Right ventricle myocardium inferior (tissue), 1 donor: ENCODE measurements at regions not wholly inside any gene's neighbourhood (a gene's known extent, or its start where the extent isn't known, plus 50 kb on each side); places are given as distances from the start of the nearest gene placed in this dataset.
A peak's percentile ranks its signal among the peaks of the same experiment; 100 is the strongest.

Experiments used
- ATAC-seq: fragments of 200-7000 bp; cut with Tn5 transposase; one replicate; pipeline ENCODE4 v1.9.1; 2020; ENCODE audit warnings: mild to moderate bottlenecking, moderate library complexity
- DNase-seq: peaks from one replicate; pipeline ENCODE4 v3.0.0; 2021; ENCODE audit errors: missing footprints
- intact Hi-C: fragments of 100-400 bp; cut with DNase I; formaldehyde crosslinking; loops from one replicate; pipeline ENCODE4 v1.11.0; 2022
- donor health status: DM: no; HTN: yes; CAD: no; lungs with severe emphysema.

DNA sequence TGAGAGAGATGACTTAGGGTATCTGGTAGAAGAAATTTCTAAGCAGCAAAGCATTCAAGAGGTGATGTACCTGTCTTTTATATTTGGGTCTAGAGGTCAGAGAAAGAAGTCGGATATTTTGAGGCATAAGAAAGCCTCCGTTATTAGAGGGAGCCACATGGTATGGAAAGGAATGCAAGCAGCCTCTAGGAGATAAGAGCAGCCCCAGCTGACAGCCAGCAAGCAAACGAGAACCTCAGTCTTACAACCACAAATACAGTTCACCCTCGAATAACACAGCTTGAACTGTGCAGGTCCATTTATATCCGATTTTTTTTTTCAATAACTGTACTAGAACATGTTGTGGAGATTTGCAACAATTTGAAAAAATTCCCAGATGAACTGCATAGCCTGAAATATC lies 190.7 kb upstream of the VGLL2 start:
- DNase-seq (no peak), ATAC-seq (peak; percentile 34)
- intact Hi-C loops: loop anchor here (10.0 kb wide), 1 partner anchor 90 kb away; no protein-coding TSS in a partner anchor

DNA sequence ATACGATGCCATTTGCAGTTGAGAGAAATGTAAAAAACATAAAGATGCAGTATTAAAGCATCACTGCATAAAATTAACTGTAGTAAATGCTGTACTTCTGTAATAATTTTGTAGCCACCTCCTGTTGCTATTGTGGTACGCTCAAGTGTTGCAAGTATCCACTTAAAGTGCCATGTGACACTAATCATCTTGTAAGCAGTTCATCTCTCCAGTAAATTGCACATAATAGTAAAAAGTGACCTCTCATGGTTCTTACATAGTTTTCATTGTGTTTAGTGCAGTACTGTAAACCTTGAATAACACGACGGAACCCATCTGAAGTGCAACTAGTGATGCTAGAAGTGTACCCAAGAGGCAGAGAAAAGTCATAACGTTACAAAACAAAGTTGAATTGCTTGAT lies 190.1 kb upstream of the VGLL2 start:
- intact Hi-C loops: loop anchor here (10.0 kb wide), 1 partner anchor 90 kb away; no protein-coding TSS in a partner anchor

DNA sequence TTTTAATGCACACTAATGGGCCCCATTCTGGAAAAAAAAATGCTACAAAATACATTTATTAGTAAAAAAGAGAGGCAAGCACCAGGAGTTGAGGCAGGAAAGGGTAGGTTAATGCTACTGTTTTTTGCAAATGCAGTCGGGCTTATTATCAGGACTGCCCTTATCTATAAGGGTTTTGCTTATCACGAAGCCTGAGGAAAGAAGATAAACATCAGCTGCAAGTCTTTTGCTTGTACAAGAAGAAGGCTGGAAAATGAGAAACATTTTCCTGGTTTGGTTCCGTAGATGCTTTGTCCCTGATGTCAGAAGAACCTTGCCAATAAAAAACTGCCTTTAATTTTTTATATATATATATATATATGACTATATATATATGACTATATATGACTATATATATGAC lies 189.3 kb upstream of the VGLL2 start:
- intact Hi-C loops: loop anchor here (10.0 kb wide), 1 partner anchor 89 kb away; no protein-coding TSS in a partner anchor
- no peak for ATAC-seq
- DNase-seq: no peak

More for the DNA sequence above, 190.1 kb upstream of the VGLL2 start:
- ATAC-seq (no peak), DNase-seq (no peak)

DNA sequence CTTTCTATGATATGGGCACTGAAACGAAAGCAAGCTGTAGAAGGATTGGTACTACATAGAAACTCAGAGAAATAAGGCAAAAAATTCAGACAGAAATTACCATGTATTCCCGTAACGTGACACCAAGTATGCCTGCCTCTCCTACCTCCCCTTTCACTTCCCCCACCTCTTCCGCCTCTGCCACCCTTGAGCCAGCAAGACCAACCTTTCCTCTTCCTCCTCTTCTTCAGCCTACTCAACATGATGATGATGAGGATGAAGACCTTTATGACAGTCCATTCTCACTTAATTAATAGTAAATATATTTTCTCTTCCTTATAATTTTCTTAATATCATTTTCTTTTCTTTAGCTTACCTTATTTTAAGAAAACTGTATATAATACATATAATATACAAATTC lies 188.1 kb upstream of the VGLL2 start:
- ATAC-seq: no peak
- intact Hi-C loops: loop anchor here (10.0 kb wide), 1 partner anchor 88 kb away; no protein-coding TSS in a partner anchor
- DNase-seq: no peak

DNA sequence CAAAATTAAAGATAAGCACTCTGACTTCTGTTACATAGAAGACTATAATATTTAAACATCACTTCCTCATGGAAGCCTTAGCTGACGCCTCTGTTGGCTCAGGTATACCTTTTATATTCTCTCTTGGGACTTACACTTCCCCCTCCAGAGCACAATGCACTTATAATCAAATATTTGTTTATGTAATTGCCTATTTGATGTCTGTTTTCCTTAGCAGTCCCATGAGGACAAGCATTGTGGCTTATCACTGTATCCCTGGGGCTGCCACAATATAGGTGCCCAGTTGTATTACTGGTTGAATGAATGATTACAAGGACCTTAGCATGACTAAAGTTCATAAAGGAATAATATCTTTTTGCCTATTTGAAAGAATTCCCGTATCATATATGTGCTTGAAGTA lies 186.7 kb upstream of the VGLL2 start:
- DNase-seq (no peak), ATAC-seq (no peak)
- intact Hi-C loops: loop anchor here (10.0 kb wide), 1 partner anchor 86 kb away; no protein-coding TSS in a partner anchor

DNA sequence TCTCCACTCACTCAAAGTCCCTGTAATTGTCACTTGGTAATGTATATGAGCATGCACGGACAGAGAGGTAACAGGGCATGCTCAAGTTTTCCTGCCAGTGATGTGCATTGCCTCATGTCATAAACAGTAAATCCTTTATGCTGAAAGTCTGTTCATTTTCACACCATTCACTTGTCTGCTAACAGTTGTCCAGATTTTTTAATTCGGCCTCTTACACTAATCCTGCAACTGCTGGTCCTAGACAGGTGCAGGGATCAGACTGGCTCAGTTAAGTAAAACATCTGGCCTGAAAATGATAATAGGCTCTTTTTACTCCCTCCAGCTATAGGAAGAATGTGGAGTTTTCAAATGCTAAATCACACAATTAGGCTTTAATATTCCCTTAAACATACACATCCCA lies 185.4 kb upstream of the VGLL2 start:
- DNase-seq (no peak), ATAC-seq (no peak)
- intact Hi-C loops: loop anchor here (10.0 kb wide), 1 partner anchor 85 kb away; no protein-coding TSS in a partner anchor

DNA sequence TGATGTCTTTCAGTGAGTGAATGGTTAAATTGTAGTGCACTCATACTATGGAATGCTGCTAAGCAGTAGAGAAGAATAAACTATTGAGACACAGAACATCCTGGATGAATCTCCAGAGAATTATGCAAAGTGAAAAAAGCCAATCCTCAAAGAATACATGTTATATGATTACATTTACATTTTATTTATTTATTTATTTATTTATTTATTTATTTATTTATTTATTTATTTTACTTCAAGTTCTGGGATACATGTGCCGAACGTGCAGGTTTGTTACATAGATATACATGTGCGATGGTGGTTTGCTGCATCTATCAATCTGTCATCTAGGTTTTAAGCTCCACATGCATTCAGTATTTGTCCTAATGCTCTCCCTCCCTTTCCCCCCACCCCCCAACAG lies 175.8 kb upstream of the VGLL2 start:
- no peak for ATAC-seq
- intact Hi-C loops: no loop called here
- no peak for DNase-seq

DNA sequence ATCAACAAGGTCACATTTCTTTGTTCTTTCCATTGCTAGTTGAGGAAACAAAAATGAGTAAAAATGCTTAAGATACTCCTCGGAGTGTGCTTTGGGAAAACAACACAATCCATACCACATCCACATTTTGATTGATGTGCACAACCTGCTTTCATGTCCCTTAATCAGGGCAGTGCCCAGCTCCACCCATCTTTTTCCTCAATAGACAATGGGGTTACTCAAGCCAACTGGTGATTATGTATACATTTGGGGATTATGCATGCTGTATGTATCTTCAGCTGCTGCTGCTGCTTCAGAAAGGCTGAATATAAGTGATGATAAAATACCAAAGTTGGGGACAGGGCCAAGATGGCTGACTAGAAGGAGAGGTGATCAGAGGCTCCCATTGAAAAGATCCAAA lies 155.2 kb upstream of the VGLL2 start:
- intact Hi-C loops: no loop called here
- DNase-seq: no peak
- ATAC-seq: no peak

DNA sequence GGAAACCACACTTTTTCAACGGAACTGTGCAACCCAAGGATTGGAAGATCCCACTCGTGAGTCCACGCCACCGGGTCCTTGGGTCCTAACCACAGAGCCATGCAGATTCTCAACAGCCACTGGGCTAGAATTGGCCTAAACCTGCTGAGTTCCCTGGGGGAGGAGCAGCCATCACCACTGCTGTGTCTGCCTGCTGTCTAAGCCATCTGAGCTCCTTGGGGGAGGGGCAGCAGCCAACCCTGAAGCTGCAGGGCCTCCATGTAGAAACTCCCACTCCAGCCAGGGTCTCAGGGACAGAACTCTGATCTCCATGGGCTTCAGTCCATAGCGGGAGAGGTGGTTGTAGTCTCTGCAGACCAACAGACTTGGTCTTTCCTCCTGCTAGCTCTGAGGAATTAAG lies 154.6 kb upstream of the VGLL2 start:
- DNase-seq: no peak
- intact Hi-C loops: no loop called here
- no peak for ATAC-seq

DNA sequence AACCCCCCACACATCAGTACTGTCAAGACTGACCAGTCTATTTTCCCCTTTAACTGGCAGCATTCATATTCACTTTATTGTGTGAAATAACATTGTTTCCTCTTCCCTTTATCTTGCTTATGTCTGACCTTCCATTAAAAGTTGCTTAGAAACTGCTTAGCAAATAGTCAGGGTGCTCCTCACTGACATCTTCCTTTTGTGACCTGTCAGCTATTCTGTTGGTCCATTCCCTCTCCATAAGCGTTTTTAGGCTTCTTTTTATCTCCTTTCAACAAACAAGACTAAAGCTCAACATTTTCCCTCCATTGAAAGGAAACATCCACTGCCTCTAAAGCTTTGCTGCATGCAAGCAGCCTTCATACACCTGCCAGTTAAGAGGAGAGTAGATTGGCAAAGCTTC lies 147.7 kb upstream of the VGLL2 start:
- intact Hi-C loops: no loop called here
- ATAC-seq (no peak), DNase-seq (no peak)

DNA sequence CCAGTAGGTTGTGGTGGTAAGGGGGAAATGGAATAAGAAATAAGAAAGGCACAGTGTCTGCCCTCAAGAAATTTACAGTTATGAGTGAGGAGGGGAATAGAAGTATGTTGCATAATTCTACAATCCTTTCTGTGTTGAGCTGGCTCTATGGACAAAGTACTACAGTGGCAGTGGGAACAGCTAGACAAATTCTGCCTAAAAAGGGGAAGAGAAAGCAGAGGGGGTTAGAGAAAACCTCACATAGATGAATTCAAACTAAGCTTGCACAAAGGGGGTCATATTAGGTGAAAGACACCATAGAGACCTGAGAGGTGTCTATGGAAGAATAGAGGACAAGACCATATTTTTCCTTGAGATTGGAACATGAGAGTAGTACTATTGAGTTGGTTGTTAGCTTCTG lies 146.9 kb upstream of the VGLL2 start:
- intact Hi-C loops: no loop called here
- ATAC-seq (no peak), DNase-seq (no peak)

DNA sequence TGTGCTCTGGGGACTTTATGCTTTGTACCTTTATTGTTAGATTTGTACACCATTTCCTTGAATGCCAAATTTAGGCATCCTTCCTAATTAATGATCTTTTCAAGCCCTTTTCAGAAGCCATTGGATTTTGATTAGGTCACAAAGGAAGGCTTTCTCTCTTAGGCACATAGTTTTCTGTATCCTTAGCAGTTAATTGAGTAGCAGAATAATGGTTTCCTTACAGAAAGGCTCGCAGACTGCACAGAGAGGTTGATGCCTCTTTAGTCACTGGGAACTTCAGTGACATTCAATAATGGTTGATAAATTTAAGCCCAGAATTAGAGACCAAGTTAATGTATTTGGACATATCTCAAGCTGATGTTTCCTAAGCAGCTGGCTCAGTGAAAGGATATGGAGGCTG lies 139.1 kb upstream of the VGLL2 start:
- intact Hi-C loops: no loop called here
- ATAC-seq (no peak), DNase-seq (no peak)

DNA sequence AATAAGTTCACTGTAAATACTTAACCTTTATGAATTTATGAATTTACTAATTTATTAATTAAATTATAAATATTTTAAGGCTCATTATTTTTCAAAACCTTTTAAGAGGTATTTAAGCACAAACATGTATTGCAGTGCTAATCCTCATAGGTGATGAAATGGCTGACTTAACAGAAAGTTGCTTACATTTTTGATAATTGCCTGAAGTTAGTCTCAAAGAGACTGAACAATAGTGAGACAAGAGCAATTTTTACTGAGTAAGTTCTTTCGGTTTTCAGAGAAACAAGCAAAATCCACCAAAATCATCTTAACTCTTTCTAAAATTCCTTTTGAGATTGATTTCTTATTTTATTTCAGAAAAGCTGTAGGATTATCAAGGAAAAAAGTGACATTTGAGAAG lies 137.3 kb upstream of the VGLL2 start:
- ATAC-seq (no peak), DNase-seq (no peak)
- intact Hi-C loops: no loop called here

DNA sequence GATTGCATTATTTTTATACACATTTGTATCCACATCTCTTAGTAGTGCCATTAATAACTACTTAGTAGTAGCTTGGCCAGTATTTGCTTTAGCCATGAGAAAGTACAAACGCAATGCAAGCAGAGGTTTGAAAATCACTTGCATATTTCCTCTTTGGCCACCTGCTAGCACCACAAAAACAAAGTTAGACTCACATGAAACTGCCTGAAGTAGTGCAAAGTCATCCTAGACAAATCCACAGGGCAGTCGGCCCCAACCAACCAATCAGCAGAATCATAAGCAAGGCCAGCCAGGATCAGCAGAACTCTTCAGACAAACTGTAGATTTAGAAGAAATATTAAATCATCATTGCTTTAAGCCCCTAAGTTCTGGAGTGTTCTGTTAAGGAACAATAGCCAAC lies 135.2 kb upstream of the VGLL2 start:
- ATAC-seq (no peak), DNase-seq (no peak)
- intact Hi-C loops: no loop called here

DNA sequence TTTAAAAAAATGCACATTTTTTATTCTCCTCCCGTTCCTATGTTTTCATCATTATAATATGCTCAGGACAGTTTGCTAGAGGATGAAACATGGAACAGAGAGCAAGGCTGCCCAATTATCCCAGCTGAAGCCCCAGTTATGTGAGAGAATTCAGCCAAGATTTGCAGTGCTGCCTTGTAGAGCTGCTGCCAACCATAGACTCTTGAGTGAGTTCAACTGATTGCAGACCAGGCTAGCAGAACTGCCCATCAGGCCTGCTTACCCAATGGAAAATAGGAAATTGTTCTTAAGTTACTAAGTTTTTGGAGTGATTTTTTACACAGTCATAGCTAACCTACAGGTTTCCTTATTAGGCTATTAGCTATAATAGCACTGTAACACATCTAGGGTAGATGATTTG lies 128.7 kb upstream of the VGLL2 start:
- ATAC-seq (peak; percentile 45), DNase-seq (no peak)
- intact Hi-C loops: no loop called here

DNA sequence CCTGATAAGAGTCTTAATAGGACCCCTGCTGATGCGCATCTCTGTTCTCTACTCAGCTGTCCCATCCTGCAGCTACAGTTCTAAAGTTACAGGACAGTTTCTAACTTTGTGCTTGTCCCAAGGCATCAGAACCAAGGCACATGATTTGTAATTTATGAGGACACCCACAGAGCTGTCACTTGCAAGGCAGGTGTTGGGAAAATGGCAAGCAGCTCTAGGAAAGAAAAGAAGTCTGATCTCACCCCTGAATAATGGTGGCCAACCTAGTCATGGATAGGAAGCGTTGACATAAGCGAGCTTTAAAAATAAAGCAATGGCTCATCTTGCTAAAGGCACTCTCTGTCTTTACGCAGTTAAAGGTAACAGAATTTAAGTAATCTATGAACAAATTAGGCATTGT lies 127.6 kb upstream of the VGLL2 start:
- DNase-seq (no peak), ATAC-seq (no peak)
- intact Hi-C loops: no loop called here

DNA sequence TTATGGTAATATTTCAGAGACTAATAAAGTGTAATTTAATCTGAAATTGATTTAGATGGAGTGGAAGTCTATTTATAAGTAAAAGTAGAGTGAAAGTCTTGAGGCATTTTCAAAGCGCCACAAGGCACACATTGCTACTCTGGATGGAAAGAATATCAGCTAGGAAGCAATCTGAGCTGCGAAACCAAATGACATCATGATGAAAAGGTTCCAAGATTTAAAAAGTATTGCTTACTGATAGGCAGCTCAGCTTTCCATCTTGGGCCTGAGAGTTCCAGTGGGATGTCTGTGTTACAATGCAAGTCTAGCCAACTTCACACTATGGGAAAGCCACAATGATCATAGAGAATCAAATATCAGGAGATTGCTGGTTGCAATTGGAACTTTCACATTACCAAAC lies 126.9 kb upstream of the VGLL2 start:
- intact Hi-C loops: no loop called here
- ATAC-seq: no peak
- no peak for DNase-seq

DNA sequence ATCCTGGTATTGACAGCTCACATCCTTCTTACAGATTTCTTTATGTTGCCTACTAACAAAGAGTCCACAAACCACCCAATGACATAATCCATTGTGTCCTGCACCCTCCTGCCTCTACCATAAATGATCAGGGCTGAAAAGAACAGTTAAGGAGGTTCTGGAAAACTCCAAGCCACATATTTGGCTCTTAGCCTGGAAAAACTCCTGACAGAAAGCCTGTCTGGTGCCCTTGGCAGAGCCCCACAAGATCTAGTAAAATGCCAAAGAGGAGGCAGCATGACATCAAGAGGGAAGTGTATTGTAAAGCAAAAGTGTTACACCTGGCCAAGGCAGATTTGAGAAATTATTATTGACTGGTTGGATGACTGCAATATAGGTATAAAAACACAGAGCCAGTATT lies 126.4 kb upstream of the VGLL2 start:
- DNase-seq (no peak), ATAC-seq (peak; percentile 50)
- intact Hi-C loops: no loop called here

DNA sequence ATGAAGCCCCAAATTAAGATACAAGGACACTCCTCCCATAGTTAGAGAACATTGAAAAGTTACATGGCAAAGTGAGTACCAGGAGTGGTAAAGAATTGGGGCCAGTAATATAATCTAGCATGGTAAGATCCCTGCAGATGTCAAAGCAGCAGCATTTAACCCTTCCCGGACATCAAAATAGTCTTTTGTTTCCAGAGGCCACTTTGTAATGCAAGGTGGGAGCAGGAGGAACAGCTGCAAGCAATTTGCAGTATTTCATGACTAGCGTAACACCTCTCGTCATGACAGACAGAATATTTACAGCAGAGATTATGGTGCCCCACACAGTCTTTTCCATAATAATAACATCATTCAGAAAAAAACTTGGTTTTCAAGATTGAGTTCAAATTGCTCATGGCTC lies 123.2 kb upstream of the VGLL2 start:
- no peak for DNase-seq
- intact Hi-C loops: no loop called here
- ATAC-seq: no peak

DNA sequence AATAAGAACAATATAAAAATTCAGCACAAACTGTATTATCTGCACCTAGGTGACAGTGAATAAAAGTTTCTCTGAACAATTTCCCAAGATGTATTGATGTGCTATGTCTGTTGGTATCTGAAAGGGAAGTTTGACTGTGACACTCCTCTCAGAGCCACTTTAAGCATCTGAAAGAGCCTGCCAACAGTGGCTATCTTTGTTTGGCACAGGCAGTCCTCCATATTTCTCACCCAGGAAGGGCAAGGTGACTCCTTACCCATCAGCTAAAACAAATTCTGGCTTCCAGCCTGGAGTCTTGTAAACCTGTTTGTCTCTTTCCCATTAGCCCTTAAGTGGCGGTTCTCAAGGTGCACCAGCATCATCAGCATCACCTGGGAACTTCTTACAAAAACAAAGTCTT lies 122.4 kb upstream of the VGLL2 start:
- intact Hi-C loops: no loop called here

DNA sequence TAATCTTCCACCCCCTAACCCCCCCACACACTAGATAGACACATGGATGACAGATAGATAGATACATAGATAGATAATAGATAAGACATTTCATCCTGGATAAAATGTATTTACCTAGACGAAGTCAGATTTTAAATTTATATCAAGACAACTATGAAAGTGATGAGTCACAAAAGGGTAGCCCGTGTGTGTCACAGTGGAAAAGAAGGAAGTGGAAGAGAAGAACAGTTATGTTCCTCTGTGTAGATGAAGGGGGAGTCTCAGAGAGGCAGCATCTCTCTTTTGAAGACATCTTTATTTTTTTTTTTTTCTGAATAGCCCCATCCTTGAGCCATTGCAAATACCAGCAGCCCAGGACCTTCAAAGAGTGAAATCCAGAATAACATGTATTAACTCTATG lies 121.7 kb upstream of the VGLL2 start:
- DNase-seq (no peak), ATAC-seq (no peak)
- intact Hi-C loops: no loop called here

More for the DNA sequence above, 122.4 kb upstream of the VGLL2 start:
- DNase-seq (no peak), ATAC-seq (peak; percentile 92)

DNA sequence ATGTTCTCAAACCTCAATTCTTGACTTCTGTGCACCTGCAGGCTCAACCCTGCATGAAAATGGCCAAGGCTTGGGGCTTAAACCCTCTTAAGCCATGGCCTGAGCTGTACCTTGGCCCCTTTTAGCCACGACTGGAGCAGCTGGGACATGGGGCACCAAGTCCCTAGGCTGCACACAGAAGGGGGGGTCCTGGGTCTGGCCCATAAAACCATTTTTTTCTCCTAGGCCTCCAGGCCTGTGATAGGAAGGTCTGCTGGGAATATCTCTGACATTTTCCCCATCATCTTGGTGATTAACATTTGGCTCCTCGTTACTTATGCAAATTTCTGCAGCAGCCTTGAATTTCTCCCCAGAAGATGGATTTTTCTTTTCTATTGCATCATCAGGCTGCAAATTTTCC lies 119.4 kb upstream of the VGLL2 start:
- DNase-seq (no peak), ATAC-seq (no peak)
- intact Hi-C loops: no loop called here
